WTC11 (cell line): ENCODE measurements at regions not wholly inside any gene's neighbourhood (a gene's known extent, or its start where the extent isn't known, plus 50 kb on each side); places are given as distances from the start of the nearest gene placed in this dataset.

Experiments used
- ATAC-seq: fragments of 200-7000 bp; cut with Tn5 transposase; 2 replicates; pipeline ENCODE4 v1.10.0; 2021; ENCODE audit warnings: mild to moderate bottlenecking, moderate library complexity
- CTCF ChIA-PET: fragments of 300-600 bp; sonication (Branson Sonifier 250); formaldehyde crosslinking; loops from one replicate; lab custom pipeline; 2021; ENCODE audit warnings: antibody characterized with exemption; lab: Charles Lee
- POLR2A ChIA-PET: fragments of 350-600 bp; sonication (Branson Sonifier 250); formaldehyde crosslinking; loops from one replicate; lab custom pipeline; 2021; ENCODE audit warnings: antibody characterized with exemption; lab: Charles Lee
- DNase-seq: peaks from one replicate; pipeline ENCODE4 v3.0.0; 2021; ENCODE audit warnings: low spot score
- H3K27ac Mint-ChIP-seq: 2 replicates; pipeline ENCODE4 v1.8.0; 2021; ENCODE audit warnings: mixed read lengths
- H3K27me3 Mint-ChIP-seq: 2 replicates; pipeline ENCODE4 v1.8.0; 2021; ENCODE audit warnings: low read depth, mild to moderate bottlenecking, moderate library complexity, mixed read lengths
- H3K36me3 Mint-ChIP-seq: 2 replicates; pipeline ENCODE4 v1.8.0; 2021; ENCODE audit warnings: mixed read lengths
- H3K4me1 Mint-ChIP-seq: 2 replicates; pipeline ENCODE4 v1.8.0; 2022; ENCODE audit warnings: mixed read lengths
- H3K4me3 Mint-ChIP-seq: 2 replicates; pipeline ENCODE4 v1.8.0; 2021; ENCODE audit warnings: mild to moderate bottlenecking, moderate library complexity, mixed read lengths
- H3K9me3 Mint-ChIP-seq: 2 replicates; pipeline ENCODE4 v1.8.0; 2021; ENCODE audit warnings: mixed read lengths
- AFF4 ChIP-seq: sonication (generic); formaldehyde crosslinking; IDR thresholded peaks from 2 replicates; pipeline ENCODE4 v1.8.1; 2023; ENCODE audit warnings: mild to moderate bottlenecking, missing genetic modification reagents, borderline replicate concordance
- CREM ChIP-seq: sonication (generic); formaldehyde crosslinking; IDR thresholded peaks from 2 replicates; pipeline ENCODE4 v1.8.1; 2022; ENCODE audit warnings: mild to moderate bottlenecking, missing genetic modification reagents, moderate library complexity
- E2F4 ChIP-seq: sonication (generic); formaldehyde crosslinking; IDR thresholded peaks from 2 replicates; pipeline ENCODE4 v1.8.1; 2022; ENCODE audit warnings: low read depth, mild to moderate bottlenecking, moderate library complexity, missing genetic modification reagents, borderline replicate concordance
- FOXK1 ChIP-seq: sonication (generic); formaldehyde crosslinking; IDR thresholded peaks from 2 replicates; pipeline ENCODE4 v1.8.0; 2022; ENCODE audit warnings: mild to moderate bottlenecking, moderate library complexity, missing genetic modification reagents
- GABPB1 ChIP-seq: sonication (generic); formaldehyde crosslinking; IDR thresholded peaks from 2 replicates; pipeline ENCODE4 v1.8.1; 2023; ENCODE audit warnings: mild to moderate bottlenecking, missing genetic modification reagents
- GRHL2 ChIP-seq: fragments of 250-450 bp; sonication (Bioruptor Pico); IDR thresholded peaks from 2 replicates; pipeline ENCODE4 v1.8.0; 2022; ENCODE audit warnings: mild to moderate bottlenecking, moderate library complexity; ENCODE audit not compliant: insufficient replicate concordance, severe bottlenecking
- JAZF1 ChIP-seq: fragments of 250-450 bp; sonication (Bioruptor Pico); IDR thresholded peaks from 2 replicates; pipeline ENCODE4 v1.9.0; 2021; ENCODE audit warnings: moderate library complexity, mild to moderate bottlenecking, inconsistent platforms
- KAT7 ChIP-seq: sonication (generic); formaldehyde crosslinking; IDR thresholded peaks from 2 replicates; pipeline ENCODE4 v1.8.1; 2023; ENCODE audit warnings: missing genetic modification reagents, mild to moderate bottlenecking, borderline replicate concordance
- NR3C1 ChIP-seq: sonication (generic); formaldehyde crosslinking; conservative IDR thresholded peaks from 2 replicates; pipeline ENCODE4 v1.8.1; 2023; ENCODE audit warnings: low read depth, mild to moderate bottlenecking, missing genetic modification reagents
- RELA ChIP-seq: sonication (generic); formaldehyde crosslinking; IDR thresholded peaks from 2 replicates; pipeline ENCODE4 v1.8.1; 2022; ENCODE audit warnings: missing genetic modification reagents, mild to moderate bottlenecking, borderline replicate concordance
- SP1 ChIP-seq: sonication (generic); formaldehyde crosslinking; conservative IDR thresholded peaks from 2 replicates; pipeline ENCODE4 v1.8.1; 2022; ENCODE audit warnings: missing genetic modification reagents
- TP53 ChIP-seq: sonication (generic); formaldehyde crosslinking; IDR thresholded peaks from 2 replicates; pipeline ENCODE4 v1.8.1; 2023; ENCODE audit warnings: mild to moderate bottlenecking, missing genetic modification reagents
- USF2 ChIP-seq: sonication (generic); formaldehyde crosslinking; IDR thresholded peaks from 2 replicates; pipeline ENCODE4 v1.8.1; 2023; ENCODE audit warnings: mild to moderate bottlenecking, missing genetic modification reagents, moderate library complexity
- ZBTB43 ChIP-seq: sonication (generic); formaldehyde crosslinking; IDR thresholded peaks from 2 replicates; pipeline ENCODE4 v1.8.1; 2023; ENCODE audit warnings: mild to moderate bottlenecking, missing genetic modification reagents
- ZNF121 ChIP-seq: sonication (generic); formaldehyde crosslinking; IDR thresholded peaks from 2 replicates; pipeline ENCODE4 v1.8.0; 2023; ENCODE audit warnings: missing genetic modification reagents
- ZNF281 ChIP-seq: sonication (generic); formaldehyde crosslinking; IDR thresholded peaks from 2 replicates; pipeline ENCODE4 v1.8.0; 2023; ENCODE audit warnings: mild to moderate bottlenecking, missing genetic modification reagents
- ZNF532 ChIP-seq: fragments of 250-450 bp; sonication (Bioruptor Pico); IDR thresholded peaks from 2 replicates; pipeline ENCODE4 v1.9.0; 2021; ENCODE audit warnings: mild to moderate bottlenecking, borderline replicate concordance
- ZNF671 ChIP-seq: fragments of 250-450 bp; sonication (Bioruptor Pico); IDR thresholded peaks from 2 replicates; pipeline ENCODE4 v1.8.0; 2021; ENCODE audit warnings: mild to moderate bottlenecking

- no peak for ATAC-seq
- no peak for DNase-seq
- H3K9me3 Mint-ChIP-seq, result peaks cover 10% of the 10 kb centered on the region; the same call in 1 of the 2 replicates
- no peaks in the 10 kb centered on the region for H3K4me1 Mint-ChIP-seq
- POLR2A ChIA-PET, result no interaction called here
- TF ChIP-seq SP1 (CRISPR knock-in tag), result no peak
- peak; percentile 78 for TF ChIP-seq GABPB1
- TF ChIP-seq RELA, result no peak
- TF ChIP-seq, all 79 proteins: peak for 1
- H3K36me3 Mint-ChIP-seq, result no peaks in the 10 kb centered on the region
- no peak overlapping the region for H3K4me3 Mint-ChIP-seq
- no peaks in the 10 kb centered on the region for H3K27me3 Mint-ChIP-seq
- CTCF ChIA-PET, result interaction anchor here (1.2 kb wide), 1 partner anchor 115 kb away, joined by 4 read pairs; no protein-coding TSS in a partner anchor
- no peak overlapping the region for H3K27ac Mint-ChIP-seq
Observed at GRCh38 chr10:121063744-121064143, 212.6 kb downstream of the WDR11 start.

- no peak for DNase-seq
- Mint-ChIP-seq H3K27ac (no peak overlapping the region), H3K36me3 (no peaks in the 10 kb centered on the region), H3K4me1 (no peaks in the 10 kb centered on the region), H3K4me3 (no peak overlapping the region), H3K27me3 (no peaks in the 10 kb centered on the region), H3K9me3 (peaks cover 10% of the 10 kb centered on the region; the same call in 1 of the 2 replicates)
- no peak for ATAC-seq
- TF ChIP-seq AFF4, result no peak
- no peak for TF ChIP-seq KAT7 (CRISPR knock-in tag)
- no peak for TF ChIP-seq ZNF121 (CRISPR knock-in tag)
- no peak for TF ChIP-seq ZNF671 (CRISPR knock-in tag)
- TF ChIP-seq TP53 (CRISPR knock-in tag), result no peak
- TF ChIP-seq CREM (CRISPR knock-in tag), result no peak
- no peak for TF ChIP-seq ZBTB43 (CRISPR knock-in tag)
- TF ChIP-seq FOXK1 (CRISPR knock-in tag), result no peak
- TF ChIP-seq NR3C1 (CRISPR knock-in tag), result no peak
- no peak for TF ChIP-seq ZNF532
- no peak for TF ChIP-seq GRHL2
- TF ChIP-seq JAZF1 (CRISPR knock-in tag), result no peak
- CTCF ChIA-PET, result interaction anchor here (1.2 kb wide), 1 partner anchor 116 kb away, joined by 4 read pairs; no protein-coding TSS in a partner anchor
- POLR2A ChIA-PET, result no interaction called here
Observed at GRCh38 chr10:121064491-121064890, 213.3 kb downstream of the WDR11 start.

GRCh38 chr10:121065330-121065729 is 214.2 kb downstream of the WDR11 start:
- Mint-ChIP-seq H3K36me3 (no peaks in the 10 kb centered on the region), H3K9me3 (peaks cover 10% of the 10 kb centered on the region; the same call in 1 of the 2 replicates), H3K27me3 (no peaks in the 10 kb centered on the region), H3K27ac (no peak overlapping the region), H3K4me3 (no peak overlapping the region), H3K4me1 (no peaks in the 10 kb centered on the region)
- ATAC-seq (no peak), DNase-seq (no peak)
- ChIA-PET POLR2A (no interaction called here), CTCF (no interaction called here)
- TF ChIP-seq ZNF281 (no peak), E2F4 (CRISPR knock-in tag) (no peak), USF2 (CRISPR knock-in tag) (no peak)
